ENCODE measurements at regions not wholly inside any gene's neighbourhood (a gene's known extent, or its start where the extent isn't known, plus 50 kb on each side); places are given as distances from the start of the nearest gene placed in this dataset.

- no peak for TF ChIP-seq CTCF (IDR thresholded peaks at IDR 0.05; ENCODE audit: borderline replicate concordance, extremely low read depth, low read length, poor library complexity, severe bottlenecking)
- TF ChIP-seq EZH2 (IDR thresholded peaks at IDR 0.05; ENCODE audit: borderline replicate concordance, low read depth, low read length, severe bottlenecking), result no peak
These were observed 125.8 kb downstream of the C1D start for GRCh38 chr2:67936969-67937368.

Data from DND-41 (cell line).